ENCODE measurements at regions not wholly inside any gene's neighbourhood (a gene's known extent, or its start where the extent isn't known, plus 50 kb on each side); places are given as distances from the start of the nearest gene placed in this dataset.

DNA sequence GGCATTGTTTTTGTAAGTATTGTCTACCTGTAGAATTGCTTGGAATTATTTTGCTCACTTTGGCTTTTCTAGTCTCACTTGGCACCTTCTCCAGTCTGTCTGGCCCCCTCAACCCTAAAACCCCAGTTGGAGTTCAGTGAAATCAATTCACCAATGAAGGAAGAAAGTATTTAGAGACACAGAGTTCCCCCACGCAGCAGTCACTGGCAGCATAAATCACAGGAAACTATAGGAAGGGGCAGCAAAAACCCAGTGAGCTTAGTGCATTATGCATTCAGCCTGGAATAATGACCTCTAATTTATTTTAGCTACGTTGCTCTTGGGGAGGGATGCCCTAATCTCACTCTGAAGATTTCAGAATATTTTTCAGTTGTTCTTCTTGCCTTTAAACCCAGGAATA lies 204.7 kb upstream of the BLID start:
- Histone ChIP-seq H2AFZ (ENCODE audit: low read length) (peak overlapping the region; percentile 70), H3F3A (ENCODE audit: low read depth) (no peaks in the 10 kb centered on the region), H3K9ac (ENCODE audit: low read depth, low read length, poor library complexity, severe bottlenecking) (no peak overlapping the region), H3K9me2 (replicated peaks; ENCODE audit: low read depth, low read length) (no peaks in the 10 kb centered on the region; the same call in 1 of the 2 replicates), H3K4me1 (ENCODE audit: insufficient read depth, low read length, poor library complexity, severe bottlenecking) (peaks cover 5% of the 10 kb centered on the region), H3K79me2 (ENCODE audit: insufficient read depth, low read length) (no peaks in the 10 kb centered on the region), H4K20me1 (ENCODE audit: insufficient read depth, low read length, poor library complexity, severe bottlenecking) (no peaks in the 10 kb centered on the region), H3K27me3 (ENCODE audit: insufficient read depth, low read length, poor library complexity, severe bottlenecking) (no peaks in the 10 kb centered on the region), H3K4me2 (ENCODE audit: low read depth, low read length, poor library complexity, severe bottlenecking) (peak overlapping the region; percentile 41), H3K4me3 (ENCODE audit: low read length, poor library complexity, severe bottlenecking) (no peak overlapping the region), H3K36me3 (ENCODE audit: insufficient read depth, low read length) (no peaks in the 10 kb centered on the region), H3K9me3 (ENCODE audit: insufficient read depth, low read depth, low read length) (no peaks in the 10 kb centered on the region)
- no peak for TF ChIP-seq EZH2phosphoT487 (IDR thresholded peaks at IDR 0.05; ENCODE audit: borderline replicate concordance)
- TF ChIP-seq, protein P1, sequence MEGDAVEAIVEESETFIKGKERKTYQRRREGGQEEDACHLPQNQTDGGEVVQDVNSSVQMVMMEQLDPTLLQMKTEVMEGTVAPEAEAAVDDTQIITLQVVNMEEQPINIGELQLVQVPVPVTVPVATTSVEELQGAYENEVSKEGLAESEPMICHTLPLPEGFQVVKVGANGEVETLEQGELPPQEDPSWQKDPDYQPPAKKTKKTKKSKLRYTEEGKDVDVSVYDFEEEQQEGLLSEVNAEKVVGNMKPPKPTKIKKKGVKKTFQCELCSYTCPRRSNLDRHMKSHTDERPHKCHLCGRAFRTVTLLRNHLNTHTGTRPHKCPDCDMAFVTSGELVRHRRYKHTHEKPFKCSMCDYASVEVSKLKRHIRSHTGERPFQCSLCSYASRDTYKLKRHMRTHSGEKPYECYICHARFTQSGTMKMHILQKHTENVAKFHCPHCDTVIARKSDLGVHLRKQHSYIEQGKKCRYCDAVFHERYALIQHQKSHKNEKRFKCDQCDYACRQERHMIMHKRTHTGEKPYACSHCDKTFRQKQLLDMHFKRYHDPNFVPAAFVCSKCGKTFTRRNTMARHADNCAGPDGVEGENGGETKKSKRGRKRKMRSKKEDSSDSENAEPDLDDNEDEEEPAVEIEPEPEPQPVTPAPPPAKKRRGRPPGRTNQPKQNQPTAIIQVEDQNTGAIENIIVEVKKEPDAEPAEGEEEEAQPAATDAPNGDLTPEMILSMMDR (conservative IDR thresholded peaks at IDR 0.05; ENCODE audit: low read length), result no peak

DNA sequence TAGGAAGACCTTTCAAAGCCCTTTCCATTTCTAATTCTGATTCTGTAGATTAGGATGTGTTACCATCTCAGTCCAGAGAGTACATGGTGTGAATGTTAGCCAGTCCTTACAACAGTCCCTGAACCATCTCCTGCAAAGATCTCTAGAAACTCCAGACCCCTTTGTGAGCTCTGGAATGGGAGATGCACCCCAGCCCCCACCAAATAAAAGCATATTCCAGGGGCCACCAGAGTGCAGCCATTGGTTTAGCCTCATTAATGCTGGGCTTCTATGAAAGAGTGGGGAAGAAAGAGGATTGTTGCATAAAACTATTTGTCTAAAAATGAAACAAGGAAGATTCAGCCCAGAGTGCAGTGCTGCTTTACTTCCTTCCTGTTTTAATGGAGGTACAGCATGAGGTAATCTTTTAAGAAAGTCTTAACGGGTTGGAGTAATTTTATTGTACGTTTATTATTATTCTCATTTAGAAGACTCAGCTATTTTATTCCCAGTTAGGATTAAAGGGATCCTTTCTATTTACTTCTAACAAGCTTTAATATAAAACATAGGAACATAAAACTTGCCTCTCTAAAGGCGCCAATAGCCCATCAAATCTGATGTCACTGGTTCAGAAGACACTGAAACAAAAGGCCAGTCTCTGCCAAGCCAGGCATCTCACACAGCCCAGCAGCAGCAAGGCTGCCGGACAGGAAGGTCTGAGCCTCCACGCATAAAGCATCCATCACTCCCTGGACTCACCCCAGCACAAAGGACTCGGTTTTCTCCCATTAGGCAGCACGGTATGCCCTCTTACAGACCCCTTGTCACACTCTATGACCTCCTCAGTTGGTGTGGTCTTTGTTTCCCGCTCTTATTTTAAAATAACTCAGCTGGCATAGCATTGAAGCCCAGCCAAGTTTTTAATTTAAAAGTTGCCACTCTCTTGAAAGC lies 203.9 kb upstream of the BLID start:
- no peak for TF ChIP-seq EZH2phosphoT487 (IDR thresholded peaks at IDR 0.05; ENCODE audit: borderline replicate concordance)
- TF ChIP-seq, protein P1 (conservative IDR thresholded peaks at IDR 0.05; ENCODE audit: low read length), result no peak
- Histone ChIP-seq H3K4me2 (ENCODE audit: low read depth, low read length, poor library complexity, severe bottlenecking) (peak overlapping the region; percentile 41), H3F3A (ENCODE audit: low read depth) (no peaks in the 10 kb centered on the region), H2AFZ (ENCODE audit: low read length) (peak overlapping the region; percentile 70), H3K27me3 (ENCODE audit: insufficient read depth, low read length, poor library complexity, severe bottlenecking) (no peaks in the 10 kb centered on the region), H4K20me1 (ENCODE audit: insufficient read depth, low read length, poor library complexity, severe bottlenecking) (no peaks in the 10 kb centered on the region), H3K9ac (ENCODE audit: low read depth, low read length, poor library complexity, severe bottlenecking) (no peak overlapping the region), H3K4me1 (ENCODE audit: insufficient read depth, low read length, poor library complexity, severe bottlenecking) (peaks cover 5% of the 10 kb centered on the region), H3K36me3 (ENCODE audit: insufficient read depth, low read length) (no peaks in the 10 kb centered on the region), H3K4me3 (ENCODE audit: low read length, poor library complexity, severe bottlenecking) (peak overlapping the region; percentile 10), H3K79me2 (ENCODE audit: insufficient read depth, low read length) (no peaks in the 10 kb centered on the region), H3K9me3 (ENCODE audit: insufficient read depth, low read depth, low read length) (no peaks in the 10 kb centered on the region), H3K9me2 (replicated peaks; ENCODE audit: low read depth, low read length) (no peaks in the 10 kb centered on the region; the same call in 1 of the 2 replicates)

DNA sequence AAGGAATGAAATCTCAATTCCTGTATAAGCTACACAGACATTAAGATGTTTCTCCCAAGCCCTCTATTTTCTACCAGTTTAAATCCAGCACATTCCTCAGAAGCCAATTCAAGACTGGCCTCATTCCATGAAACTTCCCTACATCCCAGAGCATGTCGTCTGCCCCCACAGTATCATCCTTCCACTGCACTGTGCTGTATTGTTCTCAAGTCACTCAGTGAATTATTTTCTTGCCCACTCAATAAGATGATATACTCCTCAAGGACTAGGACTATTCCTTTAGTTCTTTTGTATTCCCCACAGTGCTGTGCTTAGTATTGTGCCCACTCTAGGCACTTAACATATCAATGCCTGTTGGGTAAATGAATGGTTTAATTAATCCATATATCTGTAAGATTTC lies 203.1 kb upstream of the BLID start:
- peaks cover 5% of the 10 kb centered on the region for H3K4me1 ChIP-seq (ENCODE audit: insufficient read depth, low read length, poor library complexity, severe bottlenecking)
- no peaks in the 10 kb centered on the region for H3K9me3 ChIP-seq (ENCODE audit: insufficient read depth, low read depth, low read length)
- no peaks in the 10 kb centered on the region for H3F3A ChIP-seq (ENCODE audit: low read depth)
- no peak overlapping the region for H3K4me2 ChIP-seq (ENCODE audit: low read depth, low read length, poor library complexity, severe bottlenecking)
- no peak overlapping the region for H3K9ac ChIP-seq (ENCODE audit: low read depth, low read length, poor library complexity, severe bottlenecking)
- TF ChIP-seq, protein P1 (conservative IDR thresholded peaks at IDR 0.05; ENCODE audit: low read length), result no peak
- TF ChIP-seq EZH2phosphoT487 (IDR thresholded peaks at IDR 0.05; ENCODE audit: borderline replicate concordance), result no peak
- peak overlapping the region; percentile 70; the same call in 1 of the 2 replicates for H2AFZ ChIP-seq (ENCODE audit: low read length)
- no peaks in the 10 kb centered on the region for H3K27me3 ChIP-seq (ENCODE audit: insufficient read depth, low read length, poor library complexity, severe bottlenecking)
- no peaks in the 10 kb centered on the region for H3K36me3 ChIP-seq (ENCODE audit: insufficient read depth, low read length)
- no peaks in the 10 kb centered on the region for H4K20me1 ChIP-seq (ENCODE audit: insufficient read depth, low read length, poor library complexity, severe bottlenecking)
- H3K9me2 ChIP-seq (replicated peaks; ENCODE audit: low read depth, low read length), result no peaks in the 10 kb centered on the region
- H3K4me3 ChIP-seq (ENCODE audit: low read length, poor library complexity, severe bottlenecking), result no peak overlapping the region
- no peaks in the 10 kb centered on the region for H3K79me2 ChIP-seq (ENCODE audit: insufficient read depth, low read length)

All from Loucy (cell line).